ENCODE measurements at regions not wholly inside any gene's neighbourhood (a gene's known extent, or its start where the extent isn't known, plus 50 kb on each side); places are given as distances from the start of the nearest gene placed in this dataset.

DNA sequence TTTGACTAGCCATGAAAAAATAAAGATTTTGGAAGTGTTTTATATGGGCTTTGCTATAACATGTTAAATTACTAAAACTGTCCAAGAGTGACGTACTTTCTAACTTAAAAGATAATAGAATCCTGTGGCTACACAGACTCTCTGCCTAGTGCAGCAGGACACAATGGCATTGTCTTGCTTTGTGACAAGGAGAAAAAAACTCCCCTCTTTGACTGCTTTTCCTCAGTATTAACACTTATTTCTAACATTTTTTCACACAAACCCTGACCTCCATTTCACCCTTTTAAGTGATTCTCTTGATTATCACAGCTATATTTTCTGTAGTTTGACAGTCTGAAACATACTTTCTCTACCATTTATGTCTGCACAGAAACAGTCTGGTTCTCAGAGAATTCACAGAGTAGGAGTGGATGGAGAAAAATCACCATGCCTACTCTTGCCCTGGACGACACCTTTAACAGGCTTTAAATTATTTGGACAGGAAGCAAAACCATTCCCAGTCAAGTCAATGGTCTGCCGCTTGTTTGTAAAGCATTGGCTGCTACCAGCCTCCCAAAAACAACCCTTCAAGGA is 336.3 kb upstream of the SMIM30 start:
- no peak for DNase-seq

DNA sequence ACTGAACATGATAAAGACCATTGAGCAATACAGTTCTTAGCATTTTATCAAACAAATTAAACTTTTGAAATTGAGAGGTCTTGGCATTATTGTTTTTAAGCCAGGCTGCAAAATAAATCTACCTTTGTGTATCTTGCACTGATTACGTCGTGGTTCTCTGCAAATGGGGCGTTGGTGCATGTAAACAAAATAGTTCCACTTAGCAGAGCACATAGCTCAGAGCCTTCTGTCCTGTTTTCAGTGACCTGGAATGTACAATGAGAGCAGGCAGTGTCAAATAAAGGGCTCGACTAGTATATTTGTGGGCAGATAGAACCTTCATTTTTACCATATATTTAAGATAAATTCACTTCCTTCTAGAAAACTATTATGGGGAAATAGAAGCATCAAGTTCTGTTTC is 333.9 kb upstream of the SMIM30 start:
- no peak for DNase-seq

DNA sequence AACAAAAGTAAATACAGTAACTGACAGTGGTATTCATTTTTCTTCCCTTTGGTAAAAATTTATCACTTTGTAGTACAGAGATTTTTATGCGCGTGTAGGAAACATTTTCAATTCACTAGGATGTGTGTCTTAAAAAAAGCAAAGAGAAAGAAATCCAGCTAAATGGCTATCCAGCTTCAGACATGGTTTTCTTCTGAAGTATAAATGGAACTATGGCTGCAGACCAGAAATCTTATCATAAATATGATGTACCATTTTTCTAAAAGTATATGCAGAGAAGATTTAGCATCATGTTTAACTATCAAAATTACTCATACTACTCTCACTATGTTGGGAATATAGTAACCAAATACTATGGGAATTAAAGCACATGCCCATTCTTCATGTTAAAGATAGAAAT is 328.4 kb upstream of the SMIM30 start:
- no peak for DNase-seq

DNA sequence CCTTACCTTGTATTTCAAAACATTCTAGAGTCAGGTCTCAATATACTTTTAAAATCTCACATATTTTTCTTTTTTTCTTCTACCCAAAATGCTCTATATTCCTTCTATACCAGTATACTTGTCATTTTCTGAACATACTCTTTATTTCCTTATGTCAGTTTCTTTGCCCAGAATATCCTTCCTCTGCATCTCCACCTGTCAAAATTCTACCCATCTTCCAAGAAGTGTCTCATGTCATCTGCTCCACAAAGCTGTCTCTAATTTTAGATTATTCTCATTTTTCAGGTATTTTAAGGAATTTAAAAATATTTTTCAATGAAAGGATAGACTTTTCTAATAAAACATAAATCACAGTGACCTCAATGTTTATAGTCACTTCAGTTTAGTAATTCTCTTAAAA is 328.0 kb upstream of the SMIM30 start:
- DNase-seq, result no peak

DNA sequence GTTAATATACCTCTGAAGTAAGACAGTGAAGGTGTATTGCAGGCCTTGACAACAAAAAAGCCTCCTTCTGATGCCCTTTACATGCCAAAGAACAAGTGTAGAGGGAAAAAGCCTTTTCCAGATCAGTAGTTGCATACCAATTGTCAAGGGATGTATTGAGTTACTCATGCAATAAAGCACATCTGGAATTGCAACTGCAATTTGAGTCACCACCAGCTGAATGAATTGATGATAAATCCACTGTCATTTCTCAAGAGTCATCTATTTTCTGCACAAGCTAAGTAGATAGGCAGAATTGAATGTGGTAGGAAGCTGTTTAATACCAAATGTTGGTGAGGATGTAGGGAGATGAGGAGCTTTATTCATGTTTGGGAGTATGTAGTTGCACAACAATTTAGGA is 325.9 kb upstream of the SMIM30 start:
- no peak for DNase-seq

DNA sequence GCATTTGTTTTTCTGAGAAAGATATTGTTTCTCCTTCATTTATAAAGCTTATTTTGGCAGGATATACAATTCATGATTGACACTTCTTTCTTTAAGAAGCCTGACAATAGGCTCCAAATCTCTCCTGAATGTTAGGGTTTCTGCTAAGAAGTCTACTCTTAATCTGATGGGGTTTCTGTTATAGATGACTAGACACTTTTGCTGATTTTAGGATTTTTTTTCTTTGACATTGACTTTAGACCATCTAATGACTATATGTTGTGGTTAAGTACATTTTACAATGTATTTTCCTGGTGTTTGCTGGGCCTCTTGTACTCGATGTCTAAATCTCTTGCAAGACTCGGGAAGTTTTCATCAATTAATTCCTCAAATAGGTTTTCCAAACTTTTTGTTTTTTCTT is 321.8 kb upstream of the SMIM30 start:
- DNase-seq, result no peak

DNA sequence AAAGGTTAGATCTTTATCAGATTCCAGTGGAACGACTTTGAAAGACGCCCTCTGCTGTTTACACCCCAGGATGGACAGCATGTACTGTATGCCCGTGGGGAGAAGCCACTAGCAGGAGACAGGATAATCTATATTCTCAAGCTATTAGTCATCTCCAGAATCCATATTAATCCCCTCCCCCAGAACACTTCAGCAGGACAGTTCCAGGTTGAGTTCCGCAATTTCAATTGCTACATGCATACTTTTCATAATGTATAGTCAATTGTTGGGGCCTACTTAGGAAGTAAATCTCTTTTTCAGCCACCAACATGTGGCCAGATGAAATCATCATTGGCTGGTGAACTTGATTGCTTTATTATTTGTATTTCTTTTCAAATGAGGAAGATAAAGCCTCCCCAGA is 313.1 kb upstream of the SMIM30 start:
- no peak for DNase-seq

DNA sequence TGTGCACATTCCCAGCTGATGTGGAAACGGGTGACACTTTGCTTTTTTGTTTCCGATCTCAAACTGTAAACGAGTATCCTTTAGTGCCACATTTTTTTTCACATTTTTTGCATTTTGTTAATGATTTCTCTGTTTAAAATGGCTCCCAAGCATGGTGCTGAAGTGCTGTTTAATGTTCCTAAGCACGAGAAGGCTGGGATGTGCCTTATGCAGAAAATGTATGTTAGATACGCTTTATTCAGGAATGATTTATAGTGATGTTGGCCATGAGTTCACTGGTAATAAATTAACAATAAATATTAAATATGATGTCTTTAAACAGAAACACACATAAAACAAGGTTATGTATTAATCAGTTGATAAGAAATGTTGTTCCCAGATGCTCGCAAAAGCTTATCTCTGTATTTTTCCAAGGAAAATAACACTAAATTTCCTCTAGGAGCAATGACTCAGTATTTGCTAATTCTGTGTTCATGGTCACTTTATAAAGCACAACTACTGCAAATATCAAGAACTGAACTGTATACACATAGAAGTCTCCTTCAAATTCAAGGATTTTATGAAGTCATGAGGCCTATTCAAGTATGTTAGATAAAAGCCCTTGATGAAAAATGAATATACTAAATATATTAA is 305.9 kb upstream of the SMIM30 start:
- DNase-seq, result no peak

DNA sequence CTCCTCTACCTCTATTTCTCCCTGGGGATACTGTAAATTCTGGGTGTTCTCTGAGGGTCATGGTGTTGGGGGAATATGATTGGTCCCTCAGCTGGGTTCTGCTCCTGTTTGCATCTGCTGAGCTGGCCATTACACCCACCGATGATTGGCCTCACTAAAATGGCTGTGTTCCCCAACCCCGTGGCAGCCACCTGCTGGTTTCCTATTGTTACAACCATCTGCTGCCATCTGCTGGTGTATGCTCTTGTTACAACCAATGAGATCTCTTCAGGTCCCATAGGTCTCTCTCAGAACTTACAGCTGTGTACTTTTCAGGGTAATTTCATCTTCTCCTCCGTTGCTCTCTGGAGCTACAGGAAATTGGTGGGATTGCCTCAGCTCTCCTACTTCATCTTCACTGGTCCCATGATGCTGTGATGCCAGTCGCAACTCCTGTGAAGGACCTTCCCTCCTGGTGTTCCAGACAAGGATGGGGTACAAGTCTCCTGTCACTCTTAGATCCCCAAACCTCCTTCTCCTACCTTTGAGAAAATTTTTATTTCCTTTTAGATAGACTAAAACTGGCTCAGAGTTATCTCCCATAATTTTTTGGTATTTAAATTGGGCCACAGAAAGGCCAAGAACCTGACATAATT is 303.5 kb upstream of the SMIM30 start:
- peak; percentile 46 to 62 for DNase-seq

DNA sequence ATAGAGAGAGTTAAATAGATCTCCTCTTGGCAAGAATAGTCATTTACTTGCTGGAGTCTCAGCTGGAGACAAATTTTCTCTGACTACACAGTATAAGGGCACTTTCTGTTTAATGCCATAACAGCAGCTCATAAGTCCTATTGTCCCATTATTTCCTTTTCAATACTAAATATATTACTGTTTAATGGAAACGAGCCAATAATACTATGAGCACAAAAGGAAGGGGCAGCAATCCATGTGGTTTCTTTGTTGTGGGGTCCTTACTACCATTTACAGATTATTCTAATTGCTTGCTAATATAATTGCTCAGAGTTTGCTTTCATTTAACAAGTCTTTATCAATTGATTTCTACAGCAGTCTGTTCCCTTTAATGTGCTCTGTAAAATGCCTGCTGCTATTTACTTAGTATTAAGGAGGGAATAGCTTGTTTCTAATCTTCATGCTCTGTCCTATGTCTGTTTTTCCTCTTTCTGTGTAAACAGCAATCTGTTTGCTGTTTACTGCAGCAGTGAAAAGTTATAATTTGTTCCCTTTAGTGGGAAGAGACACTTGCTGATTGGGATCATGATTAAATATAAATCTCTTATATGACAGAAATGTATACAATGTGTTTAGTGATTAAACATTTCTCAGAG is 296.2 kb upstream of the SMIM30 start:
- DNase-seq, result no peak

DNA sequence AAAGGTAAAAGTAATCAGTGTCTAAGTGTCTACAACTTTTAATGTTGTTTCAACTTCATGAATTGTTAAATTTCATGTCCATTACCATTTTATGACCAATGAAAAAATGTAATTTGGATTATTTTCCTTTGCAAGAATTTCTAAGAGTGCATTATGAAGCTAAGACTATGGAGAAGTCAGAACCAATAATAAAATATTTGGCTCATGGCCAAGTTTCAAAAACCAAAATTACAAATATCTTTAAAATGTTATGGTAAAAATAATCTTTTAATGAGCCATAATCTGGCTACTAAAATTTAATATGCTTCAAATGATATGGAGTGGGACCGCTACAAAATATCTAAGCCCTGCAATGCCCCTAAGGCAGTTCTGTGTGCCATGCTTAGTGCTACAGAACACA is 294.1 kb upstream of the SMIM30 start:
- DNase-seq, result no peak

DNA sequence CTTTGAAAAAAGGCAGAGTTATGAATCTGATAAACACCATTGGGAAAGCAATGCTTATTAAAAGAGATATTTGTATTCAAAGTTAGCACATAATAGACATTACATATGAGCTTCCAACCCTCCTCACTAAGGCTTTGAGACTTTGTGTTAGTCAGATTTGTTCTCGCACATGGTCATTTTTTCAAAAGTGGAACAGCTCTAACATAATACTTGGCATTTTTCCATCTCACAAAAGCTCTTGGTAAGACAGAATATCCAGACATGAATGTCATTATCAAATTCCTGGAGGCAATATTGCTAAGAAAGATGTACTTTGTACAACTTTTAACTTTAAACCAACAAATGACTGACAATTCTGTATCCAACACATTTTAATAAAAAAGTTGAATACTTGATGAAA is 292.4 kb upstream of the SMIM30 start:
- DNase-seq, result no peak

DNA sequence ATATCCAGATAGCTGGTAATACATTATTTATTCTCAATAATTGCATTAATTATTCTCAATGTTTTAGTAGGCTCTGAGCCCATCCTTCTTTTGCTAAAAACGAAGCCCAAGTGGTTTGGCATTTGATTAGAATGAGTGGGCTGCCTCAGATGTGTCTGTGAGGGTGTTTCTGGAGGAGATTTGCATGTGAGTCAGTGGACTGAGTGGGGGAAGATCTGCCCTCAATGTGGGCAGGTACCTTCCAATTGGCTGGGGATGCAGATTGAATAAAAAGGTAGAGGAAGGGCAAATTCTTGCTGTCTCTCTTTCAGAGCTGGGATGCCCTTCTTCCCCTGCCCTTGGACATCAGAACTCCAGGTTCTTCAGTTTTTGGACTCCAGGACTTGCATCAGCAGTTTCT is 290.6 kb upstream of the SMIM30 start:
- no peak for DNase-seq

DNA sequence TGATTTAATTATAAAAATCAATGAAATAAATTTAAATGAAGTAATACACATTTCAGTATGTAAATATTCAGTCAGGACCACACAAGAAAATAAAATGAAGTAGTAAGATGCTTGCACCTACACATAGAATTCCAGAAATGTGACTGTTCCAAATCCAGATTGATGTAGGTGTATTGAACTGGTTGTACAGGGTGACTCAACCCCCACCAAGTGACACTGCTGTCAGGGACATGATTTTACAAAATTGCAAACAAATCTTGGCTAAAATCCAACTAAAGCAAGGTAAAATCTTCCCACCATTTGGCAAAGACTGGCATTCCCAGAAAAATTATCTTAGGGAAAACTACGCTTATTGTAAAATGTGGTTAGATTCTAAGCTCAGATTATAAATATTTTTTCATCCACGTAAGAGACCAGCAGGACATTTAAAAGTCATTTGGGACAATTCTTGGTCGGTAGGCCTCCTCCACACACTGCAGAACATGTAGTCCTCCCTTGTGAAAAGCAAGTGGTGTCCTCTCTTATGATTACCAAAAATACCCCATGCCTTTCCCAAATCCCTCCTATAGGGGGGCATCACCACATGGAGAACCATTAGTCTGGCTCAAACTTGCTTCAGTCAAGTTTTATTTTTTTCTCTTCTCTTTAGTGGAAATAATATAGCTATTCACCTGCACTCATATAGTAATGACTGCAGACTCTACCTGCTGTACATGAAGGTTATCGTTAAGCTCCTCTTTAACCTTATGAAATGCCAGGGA is 287.1 kb upstream of the SMIM30 start:
- DNase-seq, result no peak

DNA sequence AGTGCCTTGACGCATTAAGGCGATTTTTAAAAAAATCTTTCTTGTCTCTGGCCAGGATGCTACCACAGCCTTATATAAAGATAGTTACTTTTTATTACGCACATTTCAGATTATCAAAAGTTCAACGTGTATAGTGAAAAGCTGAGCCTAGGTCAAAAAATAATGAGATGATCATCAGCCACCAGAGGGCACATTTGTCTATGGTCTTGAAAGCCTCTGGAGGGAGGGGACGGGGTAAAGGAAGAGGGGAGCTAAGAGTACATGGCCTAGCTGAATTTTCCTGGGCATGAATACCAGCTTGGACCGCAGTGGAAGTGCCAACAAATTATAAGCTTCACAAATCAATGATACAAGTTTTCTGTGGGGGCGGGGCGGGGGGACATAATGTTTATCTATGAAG is 285.9 kb upstream of the SMIM30 start:
- DNase-seq, result no peak

DNA sequence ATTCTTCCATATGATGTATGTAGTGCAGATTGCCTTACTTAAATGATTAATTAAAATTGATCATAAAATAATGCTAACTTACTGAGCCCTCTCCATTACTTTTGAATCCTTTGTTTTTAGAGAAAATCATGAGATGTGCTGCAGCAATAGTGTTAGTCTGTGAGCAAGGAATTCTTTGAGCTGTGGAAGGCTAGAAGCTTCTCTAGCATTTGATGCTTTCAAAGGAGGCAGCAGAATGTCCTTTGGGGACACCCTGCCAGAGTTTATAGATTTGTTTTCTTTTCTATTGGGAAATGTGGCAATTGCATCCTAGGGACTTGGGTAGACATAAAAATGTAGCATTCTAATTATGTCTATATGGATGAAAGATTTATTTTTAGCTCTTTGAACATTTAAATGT is 284.1 kb upstream of the SMIM30 start:
- no peak for DNase-seq

DNA sequence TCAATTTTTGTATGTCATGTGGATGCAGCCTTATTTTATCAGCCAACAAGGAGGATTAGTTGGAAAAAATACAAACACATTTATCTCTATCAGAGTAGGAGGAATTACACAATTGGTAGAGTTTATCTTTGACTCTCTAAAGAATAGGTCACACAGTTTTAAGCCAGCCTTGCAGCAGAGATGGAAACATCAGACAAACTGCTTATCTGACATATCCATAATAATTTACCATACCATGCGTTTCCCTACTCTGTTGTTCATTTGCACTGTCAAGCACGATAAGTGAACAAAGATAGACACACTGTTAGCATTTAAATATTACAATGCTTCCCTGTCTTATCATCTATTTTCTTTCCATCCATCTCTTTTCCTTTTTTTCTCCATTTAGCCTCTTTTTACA is 283.7 kb upstream of the SMIM30 start:
- no peak for DNase-seq

DNA sequence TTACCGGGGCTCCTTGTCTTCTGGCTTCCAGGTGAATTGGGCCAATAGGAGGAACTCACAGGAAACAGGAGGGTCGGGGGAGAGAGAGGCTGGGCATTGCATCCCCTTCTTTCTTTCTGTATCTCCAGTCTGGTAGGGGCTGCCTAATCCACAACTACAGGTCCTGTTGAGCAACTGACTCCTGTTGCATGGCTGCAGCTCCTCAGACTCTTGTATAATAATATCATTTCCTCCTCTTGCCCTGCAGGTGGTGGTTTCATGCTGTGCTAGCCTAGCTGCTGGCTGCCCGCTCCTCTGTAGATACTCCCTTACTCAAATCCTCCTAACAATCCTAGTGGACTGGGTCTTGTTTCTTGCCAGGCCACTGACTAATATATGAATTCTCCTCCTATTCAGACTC is 276.5 kb upstream of the SMIM30 start:
- DNase-seq, result no peak

DNA sequence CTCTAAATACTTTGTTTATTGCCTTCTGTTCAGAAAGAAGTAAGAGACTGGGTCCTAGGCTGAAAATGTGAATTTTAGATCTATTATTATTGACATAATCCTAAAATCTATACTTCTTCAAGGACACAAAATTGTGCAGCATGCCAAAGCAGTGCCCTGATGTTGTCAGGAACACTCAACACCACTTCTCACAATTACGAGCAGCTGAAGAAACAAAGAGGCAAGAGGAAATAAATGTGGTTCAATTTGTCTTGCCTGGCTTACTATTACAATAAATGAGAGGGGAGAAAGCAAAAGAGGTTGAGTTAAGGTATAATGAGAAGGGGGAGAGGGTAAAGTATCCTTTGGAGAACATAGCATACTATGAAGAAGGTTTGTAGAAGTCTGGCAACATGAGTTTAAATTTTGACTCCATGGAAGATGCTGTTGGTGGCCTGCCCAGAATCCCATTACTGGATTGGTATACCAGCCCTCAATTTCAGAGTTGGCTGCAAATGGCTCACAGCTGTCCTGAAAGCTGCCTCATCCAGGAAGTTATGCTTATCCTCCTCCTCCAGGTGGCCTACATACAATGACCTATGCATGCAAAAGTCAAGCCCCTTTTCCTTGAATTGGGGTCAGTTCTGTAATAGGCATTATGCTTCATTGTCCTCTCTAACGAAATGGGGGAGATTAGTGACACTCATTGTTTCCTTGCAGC is 274.6 kb upstream of the SMIM30 start:
- no peak for DNase-seq

DNA sequence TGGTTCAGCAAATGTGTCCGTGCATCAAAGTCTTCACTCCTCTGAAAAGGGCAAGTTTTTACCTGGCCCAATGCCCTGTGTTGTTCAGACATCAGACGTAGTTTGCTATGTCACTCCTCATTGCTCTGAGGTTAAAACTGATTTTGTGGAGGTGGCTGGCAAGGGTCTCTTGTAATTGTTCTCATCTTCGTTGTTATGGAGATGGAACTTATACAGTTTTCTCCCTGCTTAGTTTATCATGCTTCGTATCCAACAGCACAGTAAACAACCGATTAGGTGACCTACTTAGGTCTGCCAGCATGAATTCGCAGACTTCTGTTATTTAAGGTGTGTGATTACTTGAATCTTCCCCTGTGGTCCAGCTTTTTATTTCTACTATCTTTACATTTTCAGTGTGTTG is 274.1 kb upstream of the SMIM30 start:
- DNase-seq, result no peak

DNA sequence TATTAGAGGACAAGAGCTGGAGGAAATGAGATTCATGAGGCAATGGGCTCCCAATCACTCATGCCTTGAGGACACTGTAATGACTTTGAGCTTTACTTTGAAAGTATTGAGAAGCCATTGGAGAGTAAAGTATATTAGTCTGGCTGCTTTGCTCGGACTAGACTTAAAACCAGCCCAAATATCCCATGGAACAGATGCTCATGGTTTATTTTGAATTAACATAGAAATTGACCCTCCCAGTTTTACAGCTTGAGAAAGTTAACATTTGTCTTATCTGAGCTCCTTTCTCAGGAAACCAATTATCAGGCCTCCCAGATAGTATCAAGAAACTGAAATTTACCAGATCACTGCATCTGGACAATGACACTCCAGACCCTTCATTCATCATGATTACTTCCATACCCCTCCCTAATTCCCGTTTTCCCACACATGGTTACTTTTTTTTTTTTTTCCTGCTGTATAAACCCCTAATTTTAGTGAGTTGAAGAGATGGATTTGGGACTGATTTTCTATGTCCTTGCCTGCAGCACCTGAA is 270.8 kb upstream of the SMIM30 start:
- DNase-seq, result no peak

DNA sequence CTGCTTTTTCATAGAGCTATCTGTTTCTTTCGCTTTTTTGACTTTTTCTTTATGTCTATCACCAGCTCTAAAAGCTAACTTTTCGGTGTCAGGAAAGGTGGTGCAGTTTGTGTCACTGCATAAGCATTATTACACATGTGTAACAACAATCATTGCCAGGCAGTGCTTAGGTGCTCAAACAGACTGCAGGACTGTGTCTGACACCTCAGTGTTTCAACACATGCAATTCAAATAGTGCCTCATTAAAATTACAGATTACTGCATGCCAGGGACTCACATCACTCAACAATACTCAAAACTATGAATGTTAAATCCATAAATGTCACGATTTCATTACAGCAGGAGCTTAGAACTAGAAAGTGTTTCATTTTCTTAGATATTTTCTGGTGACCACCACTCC is 265.3 kb upstream of the SMIM30 start:
- no peak for DNase-seq

DNA sequence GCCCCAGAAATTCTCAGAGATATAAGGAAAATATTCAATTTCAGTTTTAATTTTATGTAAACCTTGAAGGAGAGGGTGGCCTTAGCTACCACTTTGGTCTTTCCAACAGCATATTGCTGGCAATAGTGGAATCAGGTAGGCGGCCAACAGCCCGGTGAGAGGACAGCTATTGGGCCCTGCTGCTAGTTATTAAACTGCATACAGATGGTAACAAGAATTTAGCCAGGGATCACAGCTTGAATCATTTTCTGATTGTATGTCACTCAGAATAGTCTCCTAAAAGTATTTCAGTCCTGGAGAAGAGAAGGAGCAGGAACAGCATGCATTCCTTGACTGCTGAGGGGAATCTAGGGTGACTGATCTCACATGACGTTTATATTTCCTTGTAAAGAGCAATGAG is 261.4 kb upstream of the SMIM30 start:
- no peak for DNase-seq

Data from hippocampal formation (tissue), 2 donors.